ENCODE measurements at regions not wholly inside any gene's neighbourhood (a gene's known extent, or its start where the extent isn't known, plus 50 kb on each side); places are given as distances from the start of the nearest gene placed in this dataset.

DNA sequence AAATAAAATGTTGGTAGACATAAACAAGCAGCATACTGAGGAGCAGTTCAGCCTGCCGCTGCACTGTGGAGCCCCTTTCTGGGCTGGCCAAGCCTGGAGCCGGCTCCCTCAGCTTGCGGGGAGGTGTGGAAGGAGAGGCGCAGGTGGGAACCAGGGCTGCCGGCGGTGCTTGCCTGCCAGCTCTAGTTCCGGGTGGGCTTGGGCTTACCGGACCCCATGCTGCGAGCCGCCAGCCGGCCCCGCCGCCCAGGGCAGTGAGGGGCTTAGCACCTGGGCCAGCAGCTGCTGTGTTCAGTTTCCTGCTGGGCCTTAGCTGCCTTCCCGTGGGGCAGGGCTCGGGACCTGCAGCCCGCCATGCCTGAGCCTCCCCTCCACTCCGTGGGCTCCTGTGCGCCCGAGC, 672.9 kb upstream of the POM121L12 start:
- TF ChIP-seq, protein P1, sequence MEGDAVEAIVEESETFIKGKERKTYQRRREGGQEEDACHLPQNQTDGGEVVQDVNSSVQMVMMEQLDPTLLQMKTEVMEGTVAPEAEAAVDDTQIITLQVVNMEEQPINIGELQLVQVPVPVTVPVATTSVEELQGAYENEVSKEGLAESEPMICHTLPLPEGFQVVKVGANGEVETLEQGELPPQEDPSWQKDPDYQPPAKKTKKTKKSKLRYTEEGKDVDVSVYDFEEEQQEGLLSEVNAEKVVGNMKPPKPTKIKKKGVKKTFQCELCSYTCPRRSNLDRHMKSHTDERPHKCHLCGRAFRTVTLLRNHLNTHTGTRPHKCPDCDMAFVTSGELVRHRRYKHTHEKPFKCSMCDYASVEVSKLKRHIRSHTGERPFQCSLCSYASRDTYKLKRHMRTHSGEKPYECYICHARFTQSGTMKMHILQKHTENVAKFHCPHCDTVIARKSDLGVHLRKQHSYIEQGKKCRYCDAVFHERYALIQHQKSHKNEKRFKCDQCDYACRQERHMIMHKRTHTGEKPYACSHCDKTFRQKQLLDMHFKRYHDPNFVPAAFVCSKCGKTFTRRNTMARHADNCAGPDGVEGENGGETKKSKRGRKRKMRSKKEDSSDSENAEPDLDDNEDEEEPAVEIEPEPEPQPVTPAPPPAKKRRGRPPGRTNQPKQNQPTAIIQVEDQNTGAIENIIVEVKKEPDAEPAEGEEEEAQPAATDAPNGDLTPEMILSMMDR (IDR thresholded peaks at IDR 0.05; ENCODE audit: insufficient read depth, low read length, poor library complexity, severe bottlenecking), result no peak
- TF ChIP-seq EZH2phosphoT487 (conservative IDR thresholded peaks at IDR 0.05; ENCODE audit: low read length), result no peak
